ENCODE measurements at regions not wholly inside any gene's neighbourhood (a gene's known extent, or its start where the extent isn't known, plus 50 kb on each side); places are given as distances from the start of the nearest gene placed in this dataset.

DNA sequence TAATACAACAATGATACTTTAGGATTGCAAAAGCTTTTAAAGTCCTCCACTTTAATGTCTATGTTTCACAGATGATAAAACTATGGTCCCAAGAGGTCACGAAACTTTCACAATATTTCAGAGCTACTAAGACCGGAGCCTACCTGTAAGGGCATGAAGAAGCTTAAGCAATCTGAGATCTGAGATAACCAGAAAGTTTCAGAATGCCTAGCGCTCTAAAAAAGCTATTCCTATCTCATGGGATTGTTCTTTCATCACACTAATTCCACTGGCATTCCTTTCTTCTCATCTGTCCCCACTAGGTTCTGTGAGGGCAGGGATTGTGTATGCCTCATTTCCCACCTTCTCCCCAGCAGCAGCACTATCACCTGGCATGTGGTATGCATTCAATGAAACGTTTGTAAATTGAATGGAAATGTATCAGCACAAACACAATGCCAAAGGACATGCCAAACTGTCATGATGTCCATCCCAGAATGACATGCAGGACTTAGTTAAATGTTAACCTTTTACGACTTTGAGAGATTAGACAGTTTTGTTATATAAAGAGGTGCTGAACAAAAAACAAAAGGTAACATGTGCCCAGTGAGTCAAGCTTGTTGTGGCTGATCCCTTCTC lies 104.7 kb upstream of the NR2F2 start:
- Histone ChIP-seq H3K4me3 (no peak overlapping the region), H3K4me1 (no peaks in the 10 kb centered on the region), H3K27ac (no peak overlapping the region), H3K9me3 (no peaks in the 10 kb centered on the region), H3K27me3 (no peaks in the 10 kb centered on the region), H3K36me3 (no peaks in the 10 kb centered on the region)
- TF ChIP-seq, protein P1, sequence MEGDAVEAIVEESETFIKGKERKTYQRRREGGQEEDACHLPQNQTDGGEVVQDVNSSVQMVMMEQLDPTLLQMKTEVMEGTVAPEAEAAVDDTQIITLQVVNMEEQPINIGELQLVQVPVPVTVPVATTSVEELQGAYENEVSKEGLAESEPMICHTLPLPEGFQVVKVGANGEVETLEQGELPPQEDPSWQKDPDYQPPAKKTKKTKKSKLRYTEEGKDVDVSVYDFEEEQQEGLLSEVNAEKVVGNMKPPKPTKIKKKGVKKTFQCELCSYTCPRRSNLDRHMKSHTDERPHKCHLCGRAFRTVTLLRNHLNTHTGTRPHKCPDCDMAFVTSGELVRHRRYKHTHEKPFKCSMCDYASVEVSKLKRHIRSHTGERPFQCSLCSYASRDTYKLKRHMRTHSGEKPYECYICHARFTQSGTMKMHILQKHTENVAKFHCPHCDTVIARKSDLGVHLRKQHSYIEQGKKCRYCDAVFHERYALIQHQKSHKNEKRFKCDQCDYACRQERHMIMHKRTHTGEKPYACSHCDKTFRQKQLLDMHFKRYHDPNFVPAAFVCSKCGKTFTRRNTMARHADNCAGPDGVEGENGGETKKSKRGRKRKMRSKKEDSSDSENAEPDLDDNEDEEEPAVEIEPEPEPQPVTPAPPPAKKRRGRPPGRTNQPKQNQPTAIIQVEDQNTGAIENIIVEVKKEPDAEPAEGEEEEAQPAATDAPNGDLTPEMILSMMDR (IDR thresholded peaks at IDR 0.05), result no peak
- intact Hi-C loops (cut with DNase I; ENCODE audit: low total_unique reads), result no loop called here
- DNase-seq, result no peak

DNA sequence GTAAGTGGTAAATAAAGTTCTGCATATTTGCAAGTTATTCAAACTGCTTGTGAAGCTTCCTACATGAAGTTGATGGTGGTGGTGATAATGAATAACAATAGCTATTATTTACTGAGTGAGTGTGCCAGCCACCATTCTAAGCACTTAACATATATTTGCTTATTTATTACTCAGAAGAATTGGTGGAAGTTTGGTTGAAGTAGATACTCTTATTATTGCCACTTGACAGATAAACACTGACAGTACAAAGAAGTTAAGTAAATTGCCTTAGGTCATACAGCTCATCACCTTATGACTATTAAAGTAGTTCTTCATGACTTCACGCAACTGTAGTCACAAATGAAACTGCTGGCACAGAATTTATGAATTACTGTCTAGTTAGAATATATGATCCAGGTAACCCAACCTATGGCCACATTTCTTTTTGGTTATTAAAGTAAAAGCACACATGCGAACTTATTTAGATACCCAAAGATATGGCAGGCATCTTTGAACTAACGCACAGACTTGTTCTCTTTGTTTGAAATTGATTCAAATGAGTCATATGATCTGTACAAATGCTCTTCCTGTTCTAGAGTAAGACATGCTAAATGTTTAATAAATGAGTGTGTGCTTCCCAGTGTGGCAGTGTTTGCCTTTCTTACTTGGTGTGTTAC lies 99.8 kb upstream of the NR2F2 start:
- TF ChIP-seq, protein P1 (IDR thresholded peaks at IDR 0.05), result no peak
- intact Hi-C loops (cut with DNase I; ENCODE audit: low total_unique reads), result no loop called here
- no peaks in the 10 kb centered on the region for H3K36me3 ChIP-seq
- no peaks in the 10 kb centered on the region for H3K9me3 ChIP-seq
- H3K4me1 ChIP-seq, result no peaks in the 10 kb centered on the region
- no peak overlapping the region for H3K4me3 ChIP-seq
- no peak for DNase-seq
- no peaks in the 10 kb centered on the region for H3K27me3 ChIP-seq
- H3K27ac ChIP-seq, result no peak overlapping the region

DNA sequence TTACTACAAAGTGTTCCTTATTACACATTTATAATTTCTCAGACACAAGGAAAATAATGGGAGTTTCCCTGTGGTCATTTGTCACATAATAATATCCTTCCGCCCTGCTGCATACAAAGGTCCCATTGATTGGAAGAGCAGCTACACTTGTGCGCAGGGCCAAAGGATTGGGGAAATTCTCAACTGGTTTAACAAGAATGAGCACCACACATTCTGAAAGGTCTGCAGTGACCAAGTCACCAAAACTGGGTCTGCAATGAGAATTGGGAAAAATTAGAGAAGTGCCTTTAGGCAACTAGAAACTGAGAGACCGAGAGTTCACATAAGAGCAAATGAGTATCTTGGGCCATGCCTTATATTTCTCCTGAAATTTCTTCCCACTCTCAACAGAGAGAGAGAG lies 98.2 kb upstream of the NR2F2 start:
- no peaks in the 10 kb centered on the region for H3K9me3 ChIP-seq
- H3K36me3 ChIP-seq, result no peaks in the 10 kb centered on the region
- intact Hi-C loops (cut with DNase I; ENCODE audit: low total_unique reads), result no loop called here
- DNase-seq, result no peak
- H3K27ac ChIP-seq, result no peak overlapping the region
- TF ChIP-seq, protein P1 (IDR thresholded peaks at IDR 0.05), result no peak
- H3K4me3 ChIP-seq, result no peak overlapping the region
- H3K4me1 ChIP-seq, result peaks cover 0 to 6% (median 0%) of the 10 kb centered on the region in 4 donors
- H3K27me3 ChIP-seq, result no peaks in the 10 kb centered on the region

DNA sequence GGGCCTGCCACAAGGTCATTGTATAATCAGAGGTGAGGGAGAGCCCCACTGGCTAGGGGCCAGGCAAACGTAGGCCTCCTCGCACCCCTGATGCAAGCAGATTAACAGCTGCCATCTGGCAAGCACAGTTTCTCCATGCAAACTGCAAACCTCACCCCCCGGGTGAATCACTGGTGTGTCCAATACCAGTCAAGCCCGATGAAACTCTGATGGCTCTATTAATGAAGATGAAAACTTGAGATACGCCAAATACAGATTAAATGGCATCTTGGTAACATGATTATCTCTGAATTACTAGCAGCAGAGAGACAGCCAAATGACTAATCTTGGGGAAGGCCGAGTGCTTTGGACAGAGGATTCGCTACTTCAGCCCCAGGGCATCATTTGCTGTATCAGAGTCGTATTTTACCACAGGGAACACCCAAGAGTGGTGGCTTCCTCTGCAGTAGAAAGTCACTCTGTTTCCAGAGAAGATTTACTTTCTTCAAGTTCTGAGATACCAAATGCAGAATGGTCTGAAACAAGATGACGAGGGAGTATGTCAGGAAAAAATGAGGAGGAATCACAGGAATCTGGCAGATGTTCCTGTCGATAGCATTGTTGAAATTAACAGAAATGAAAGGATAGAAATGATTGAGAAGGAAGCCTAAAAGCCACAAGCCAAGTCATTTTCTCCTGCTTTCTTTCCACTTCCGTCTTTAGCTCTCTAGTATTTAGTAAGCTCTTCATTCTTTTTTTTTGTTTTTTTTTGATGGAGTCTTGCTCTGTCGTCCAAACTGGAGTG lies 96.2 kb upstream of the NR2F2 start:
- intact Hi-C loops (cut with DNase I; ENCODE audit: low total_unique reads), result no loop called here
- Histone ChIP-seq H3K9me3 (no peaks in the 10 kb centered on the region), H3K4me1 (peaks cover 0 to 6% (median 0%) of the 10 kb centered on the region in 4 donors), H3K4me3 (no peak overlapping the region), H3K36me3 (no peaks in the 10 kb centered on the region), H3K27me3 (no peaks in the 10 kb centered on the region), H3K27ac (no peak overlapping the region)
- TF ChIP-seq, protein P1 (IDR thresholded peaks at IDR 0.05), result no peak
- DNase-seq, result peak in 1 of 2 donors; percentile 26

DNA sequence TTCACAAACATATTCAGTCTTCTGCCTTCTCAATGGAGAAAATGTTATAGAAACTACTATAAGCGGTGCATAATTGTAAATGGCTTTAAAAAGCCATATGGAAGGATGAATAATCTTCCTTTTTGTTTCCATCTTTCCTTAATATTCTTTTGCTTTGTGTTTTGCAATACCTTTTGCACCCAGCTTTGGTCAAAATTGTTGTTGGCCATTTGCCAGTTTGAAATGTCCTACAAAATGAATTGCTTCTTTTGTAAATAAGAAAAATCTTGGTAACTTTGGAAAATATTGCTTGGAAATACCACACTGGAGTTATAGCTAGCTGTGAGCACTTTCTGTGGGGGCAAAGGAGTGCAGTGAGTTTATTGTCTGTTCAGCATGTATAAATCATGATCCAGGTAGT lies 93.5 kb upstream of the NR2F2 start:
- TF ChIP-seq, protein P1 (IDR thresholded peaks at IDR 0.05), result no peak
- Histone ChIP-seq H3K4me1 (peaks cover 0 to 6% (median 0%) of the 10 kb centered on the region in 4 donors), H3K9me3 (no peaks in the 10 kb centered on the region), H3K4me3 (no peak overlapping the region), H3K36me3 (no peaks in the 10 kb centered on the region), H3K27me3 (no peaks in the 10 kb centered on the region), H3K27ac (no peak overlapping the region)
- intact Hi-C loops (cut with DNase I; ENCODE audit: low total_unique reads), result no loop called here
- no peak for DNase-seq
